ENCODE measurements at regions not wholly inside any gene's neighbourhood (a gene's known extent, or its start where the extent isn't known, plus 50 kb on each side); places are given as distances from the start of the nearest gene placed in this dataset.

- TF ChIP-seq CTCF (optimal IDR thresholded peaks at IDR 0.05 in 1 of 3, IDR thresholded peaks at IDR 0.05 in 1 of 3, conservative IDR thresholded peaks at IDR 0.05 in 1 of 3; ENCODE audit: extremely low read depth in 1 of 3, insufficient read depth in 2 of 3, low read length in 3 of 3) = no peak
- no peak for TF ChIP-seq EZH2 (IDR thresholded peaks at IDR 0.05; ENCODE audit: low read length)
These were observed 50.8 kb upstream of the REG3A start for GRCh38 chr2:79210274-79210917.

Measured in keratinocyte (primary cell).